Immature natural killer cell (primary cell): ENCODE measurements at regions not wholly inside any gene's neighbourhood (a gene's known extent, or its start where the extent isn't known, plus 50 kb on each side); places are given as distances from the start of the nearest gene placed in this dataset.

Experiments
- DNase-seq, 3 donors: peaks; one replicate each; pipeline ENCODE4 v3.0.0; 2022; ENCODE audit warnings: mixed read lengths in 1 of 3
- H3K27ac Mint-ChIP-seq, 6 donors: one replicate each; pipeline ENCODE4 v1.8.0; 2020; ENCODE audit warnings: mixed read lengths in 6 of 6, mild to moderate bottlenecking in 5 of 6, inconsistent platforms in 4 of 6, moderate library complexity in 3 of 6
- H3K27me3 Mint-ChIP-seq, 3 donors: one replicate each; pipeline ENCODE4 v1.8.0; 2020 to 2021; ENCODE audit warnings: low read depth in 3 of 3, mild to moderate bottlenecking in 3 of 3, mixed read lengths in 3 of 3, moderate library complexity in 3 of 3, inconsistent platforms in 1 of 3
- H3K36me3 Mint-ChIP-seq, 3 donors: one replicate each; pipeline ENCODE4 v1.8.0; 2020; ENCODE audit warnings: mixed read lengths in 3 of 3, inconsistent platforms in 2 of 3, mild to moderate bottlenecking in 2 of 3
- H3K4me1 Mint-ChIP-seq, 2 donors: one replicate each; pipeline ENCODE4 v1.8.0; 2020; ENCODE audit warnings: inconsistent platforms in 2 of 2, mild to moderate bottlenecking in 2 of 2, mixed read lengths in 2 of 2, moderate library complexity in 1 of 2
- H3K4me3 Mint-ChIP-seq, 5 donors: one replicate each; pipeline ENCODE4 v1.8.0; 2020; ENCODE audit warnings: mild to moderate bottlenecking in 5 of 5, mixed read lengths in 5 of 5, inconsistent platforms in 3 of 5, moderate library complexity in 3 of 5
- H3K9me3 Mint-ChIP-seq, 6 donors: one replicate each; pipeline ENCODE4 v1.8.0; 2020; ENCODE audit warnings: mild to moderate bottlenecking in 6 of 6, mixed read lengths in 6 of 6, inconsistent platforms in 4 of 6, moderate library complexity in 3 of 6

DNA sequence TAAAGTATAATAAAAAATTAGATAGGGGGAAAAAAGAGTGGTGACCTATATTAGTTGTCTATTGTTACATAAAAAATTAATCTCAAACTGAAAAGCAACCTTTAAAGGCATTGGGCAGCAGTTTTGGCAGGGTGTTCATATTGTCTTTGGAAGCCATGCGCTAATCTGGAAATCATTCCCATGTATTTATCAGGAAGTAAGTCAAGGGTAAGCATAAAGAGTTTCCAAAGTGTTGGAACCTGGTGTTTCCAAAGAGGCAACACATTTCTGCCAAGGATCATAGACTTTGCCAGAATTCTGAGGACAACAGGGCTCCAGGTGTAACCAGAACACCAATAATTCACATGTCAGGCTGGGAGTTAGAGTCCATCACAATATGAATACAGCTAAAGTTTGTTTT lies 55.7 kb upstream of the EGFR start:
- Mint-ChIP-seq H3K36me3 (no peaks in the 10 kb centered on the region), H3K4me1 (no peaks in the 10 kb centered on the region), H3K27ac (no peak overlapping the region), H3K4me3 (no peak overlapping the region), H3K27me3 (peaks cover 0 to 2% (median 1%) of the 10 kb centered on the region in 3 donors), H3K9me3 (peaks cover 0 to 8% (median 0%) of the 10 kb centered on the region in 6 donors)
- no peak for DNase-seq

DNA sequence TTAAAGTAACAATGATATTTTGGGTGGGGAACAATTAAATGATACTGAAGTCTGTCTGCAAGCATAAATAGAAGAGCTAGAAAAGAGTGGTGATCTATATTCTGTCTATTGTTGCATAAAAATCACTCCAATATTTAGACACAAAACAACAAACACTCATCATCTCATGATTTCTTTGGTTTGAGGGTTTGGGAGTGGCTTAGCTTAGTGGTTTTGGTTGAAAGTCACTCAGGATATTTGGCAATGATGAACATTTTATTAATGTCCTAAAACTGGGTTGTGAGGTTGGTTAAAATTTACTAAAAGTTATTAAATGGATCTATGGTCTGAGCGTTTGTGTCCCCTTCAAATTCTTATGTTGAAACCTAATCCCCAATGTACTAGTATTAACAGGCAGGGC lies 54.7 kb upstream of the EGFR start:
- H3K27ac Mint-ChIP-seq, result no peak overlapping the region
- no peak overlapping the region for H3K4me3 Mint-ChIP-seq
- H3K36me3 Mint-ChIP-seq, result peaks cover 0 to 2% (median 0%) of the 10 kb centered on the region in 3 donors

GRCh38 chr7:54967377-54967776 lies 51.4 kb upstream of the EGFR start:
- Mint-ChIP-seq H3K4me1 (no peaks in the 10 kb centered on the region), H3K9me3 (peaks cover 0 to 12% (median 4%) of the 10 kb centered on the region in 6 donors), H3K4me3 (no peak overlapping the region), H3K27ac (no peak overlapping the region), H3K27me3 (peaks cover 0 to 4% (median 2%) of the 10 kb centered on the region in 3 donors), H3K36me3 (peaks cover 0 to 3% (median 0%) of the 10 kb centered on the region in 3 donors)
- DNase-seq, result no peak

More for the DNA sequence above, 54.7 kb upstream of the EGFR start:
- Mint-ChIP-seq H3K4me1 (no peaks in the 10 kb centered on the region), H3K27me3 (peaks cover 0 to 2% (median 1%) of the 10 kb centered on the region in 3 donors), H3K9me3 (peaks cover 0 to 11% (median 0%) of the 10 kb centered on the region in 6 donors)
- no peak for DNase-seq

DNA sequence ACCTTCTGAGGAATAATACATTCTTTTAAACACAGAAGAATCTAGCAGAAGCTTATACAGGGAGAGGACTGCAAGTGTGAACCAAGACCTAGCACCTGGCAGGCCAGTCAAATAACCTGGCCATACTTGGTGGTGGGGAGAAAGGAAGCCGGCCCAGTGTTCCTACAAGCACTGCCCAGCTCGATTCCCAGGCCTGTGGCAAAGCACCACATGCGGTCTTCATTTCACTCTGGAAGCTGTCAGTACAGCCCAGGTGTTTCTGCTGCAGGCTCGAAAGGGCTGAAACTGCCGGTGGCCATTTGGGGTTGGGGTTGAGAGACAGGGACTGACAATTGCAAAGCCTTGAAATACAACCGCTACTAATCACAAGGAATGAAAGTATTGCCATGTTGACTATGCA lies 50.8 kb upstream of the EGFR start:
- Mint-ChIP-seq H3K27ac (no peak overlapping the region), H3K36me3 (peaks cover 0 to 3% (median 0%) of the 10 kb centered on the region in 3 donors), H3K4me1 (no peaks in the 10 kb centered on the region), H3K9me3 (peaks cover 4 to 17% (median 8%) of the 10 kb centered on the region in 6 donors), H3K4me3 (no peak overlapping the region), H3K27me3 (peaks cover 0 to 4% (median 2%) of the 10 kb centered on the region in 3 donors)
- DNase-seq, result no peak
